Activated CD8-positive, alpha-beta T cell treated with anti-CD3 and anti-CD28 coated beads for 36 hours (primary cell): ENCODE measurements at regions not wholly inside any gene's neighbourhood (a gene's known extent, or its start where the extent isn't known, plus 50 kb on each side); places are given as distances from the start of the nearest gene placed in this dataset.

Source experiments
- ATAC-seq: fragments of 200-7000 bp; cut with Tn5 transposase; one replicate; pipeline ENCODE4 v1.10.0; 2021; ENCODE audit warnings: mild to moderate bottlenecking, moderate library complexity
- CTCF ChIA-PET: fragments of 350-600 bp; sonication (Branson Sonifier 250); formaldehyde crosslinking; loops from one replicate; lab custom pipeline; 2021; ENCODE audit warnings: antibody characterized with exemption; lab: Charles Lee
- POLR2A ChIA-PET: fragments of 350-600 bp; sonication (Branson Sonifier 250); formaldehyde crosslinking; loops from one replicate; lab custom pipeline; 2021; ENCODE audit warnings: antibody characterized with exemption; lab: Charles Lee
- DNase-seq: peaks from one replicate; pipeline ENCODE4 v3.0.0-alpha.2; 2020
- H3K27ac Mint-ChIP-seq: one replicate; pipeline ENCODE4 v1.8.0; 2021; ENCODE audit warnings: mild to moderate bottlenecking, mixed read lengths
- H3K27me3 Mint-ChIP-seq: one replicate; pipeline ENCODE4 v1.8.0; 2021; ENCODE audit warnings: mixed read lengths
- H3K36me3 Mint-ChIP-seq: one replicate; pipeline ENCODE4 v1.8.0; 2021; ENCODE audit warnings: low read depth, mixed read lengths
- H3K4me1 Mint-ChIP-seq: one replicate; pipeline ENCODE4 v1.8.0; 2021; ENCODE audit warnings: low read depth, mixed read lengths
- H3K4me3 Mint-ChIP-seq: one replicate; pipeline ENCODE4 v1.8.0; 2021; ENCODE audit warnings: mild to moderate bottlenecking, moderate library complexity, mixed read lengths
- H3K9me3 Mint-ChIP-seq: one replicate; pipeline ENCODE4 v1.8.0; 2021; ENCODE audit warnings: mixed read lengths
- CTCF ChIP-seq: fragments of 200-600 bp; IDR thresholded peaks from one replicate; pipeline ENCODE4 v1.8.0; 2022; ENCODE audit warnings: antibody characterized with exemption, mild to moderate bottlenecking
- intact Hi-C: fragments of 100-400 bp; cut with micrococcal nuclease; formaldehyde crosslinking; loops from one replicate; pipeline ENCODE4 v1.10.0; 2022

DNA sequence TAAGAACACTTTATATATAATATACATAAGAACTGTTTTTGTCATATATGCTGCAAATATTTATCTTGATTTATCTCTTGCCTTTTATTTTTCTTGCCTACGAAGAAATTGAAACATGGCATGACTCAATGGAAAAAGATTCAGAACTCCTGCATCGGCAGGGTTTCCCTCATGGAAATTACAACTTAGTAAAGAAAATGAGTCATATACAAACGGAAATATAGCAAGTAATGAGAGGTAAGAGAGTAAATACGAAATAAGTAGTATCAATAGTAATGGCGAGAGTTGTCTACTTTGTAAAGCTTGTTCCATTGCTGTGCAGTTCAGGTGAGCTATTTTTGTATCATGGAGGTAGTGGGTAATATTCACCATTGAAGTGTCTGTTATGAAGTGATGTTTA lies 350.4 kb downstream of the DDX10 start:
- Mint-ChIP-seq H3K27me3 (no peaks in the 10 kb centered on the region), H3K4me3 (no peak overlapping the region), H3K9me3 (no peaks in the 10 kb centered on the region), H3K27ac (no peak overlapping the region), H3K36me3 (no peaks in the 10 kb centered on the region), H3K4me1 (no peaks in the 10 kb centered on the region)
- intact Hi-C loops = no loop called here
- ChIA-PET CTCF (interaction anchor here (0.7 kb wide), 1 partner anchor 485 kb away, joined by 3 read pairs; no protein-coding TSS in a partner anchor), POLR2A (no interaction called here)
- ATAC-seq (no peak), DNase-seq (no peak)
- TF ChIP-seq CTCF = no peak

DNA sequence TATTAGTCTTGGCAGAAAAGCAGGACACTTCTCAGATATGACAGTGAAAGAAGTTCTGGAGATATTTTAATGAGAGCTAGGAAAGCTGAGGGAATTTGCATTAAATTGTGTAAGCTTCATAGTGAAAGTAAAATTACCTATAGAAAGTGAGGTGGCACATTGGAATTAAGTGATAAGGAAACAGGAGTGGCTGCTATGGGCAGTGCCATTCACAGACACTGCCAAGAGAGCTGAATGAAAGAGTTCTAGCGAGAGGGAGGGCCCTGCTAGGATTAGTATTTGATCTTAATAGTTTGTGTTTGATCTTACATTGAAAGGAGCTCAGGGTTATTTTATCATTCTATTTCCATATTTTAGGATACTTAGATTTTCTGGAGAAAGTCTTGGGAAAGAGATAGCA lies 351.9 kb downstream of the DDX10 start:
- no peak overlapping the region for H3K4me3 Mint-ChIP-seq
- ChIA-PET POLR2A (no interaction called here), CTCF (no interaction called here)
- no peaks in the 10 kb centered on the region for H3K27me3 Mint-ChIP-seq
- no peaks in the 10 kb centered on the region for H3K4me1 Mint-ChIP-seq
- no peak for TF ChIP-seq CTCF
- intact Hi-C loops = no loop called here
- DNase-seq (no peak), ATAC-seq (no peak)
- H3K36me3 Mint-ChIP-seq = no peaks in the 10 kb centered on the region
- no peaks in the 10 kb centered on the region for H3K9me3 Mint-ChIP-seq
- H3K27ac Mint-ChIP-seq = no peak overlapping the region

GRCh38 chr11:109017489-109017888 lies 352.6 kb downstream of the DDX10 start:
- CTCF ChIA-PET = no interaction called here

GRCh38 chr11:109018639-109019038 lies 353.8 kb downstream of the DDX10 start:
- Mint-ChIP-seq H3K4me3 (no peak overlapping the region), H3K27me3 (no peaks in the 10 kb centered on the region), H3K4me1 (no peaks in the 10 kb centered on the region), H3K9me3 (no peaks in the 10 kb centered on the region), H3K36me3 (no peaks in the 10 kb centered on the region), H3K27ac (no peak overlapping the region)
- intact Hi-C loops = no loop called here
- ChIA-PET POLR2A (no interaction called here), CTCF (no interaction called here)
- TF ChIP-seq CTCF = no peak
- ATAC-seq (no peak), DNase-seq (no peak)

More at GRCh38 chr11:109017489-109017888, 352.6 kb downstream of the DDX10 start:
- Mint-ChIP-seq H3K4me1 (no peaks in the 10 kb centered on the region), H3K27ac (no peak overlapping the region), H3K27me3 (no peaks in the 10 kb centered on the region), H3K4me3 (no peak overlapping the region), H3K36me3 (no peaks in the 10 kb centered on the region), H3K9me3 (no peaks in the 10 kb centered on the region)
- no peak for TF ChIP-seq CTCF
- DNase-seq (no peak), ATAC-seq (no peak)
- POLR2A ChIA-PET = no interaction called here
- intact Hi-C loops = no loop called here

GRCh38 chr11:109019342-109019936 lies 354.6 kb downstream of the DDX10 start:
- Mint-ChIP-seq H3K27me3 (no peaks in the 10 kb centered on the region), H3K4me1 (no peaks in the 10 kb centered on the region), H3K4me3 (no peak overlapping the region), H3K27ac (no peak overlapping the region), H3K36me3 (no peaks in the 10 kb centered on the region), H3K9me3 (no peaks in the 10 kb centered on the region)
- ChIA-PET CTCF (interaction anchor here (0.6 kb wide), 1 partner anchor 821 kb away, joined by 3 read pairs; no protein-coding TSS in a partner anchor), POLR2A (no interaction called here)
- DNase-seq (no peak), ATAC-seq (no peak)
- TF ChIP-seq CTCF = no peak
- intact Hi-C loops = no loop called here
